ENCODE measurements at regions not wholly inside any gene's neighbourhood (a gene's known extent, or its start where the extent isn't known, plus 50 kb on each side); places are given as distances from the start of the nearest gene placed in this dataset.
"Not testable (repeated sequence)": the region's sequence is repeated elsewhere in the genome, so short reads cannot be mapped to it uniquely, and the experiment has no call there.

- TF ChIP-seq CTCF (IDR thresholded peaks at IDR 0.05) (no peak), POLR2A (IDR thresholded peaks at IDR 0.05) (no peak)
These were observed 226.6 kb upstream of the INTU start for GRCh38 chr4:127406187-127406586.

GRCh38 chr4:127407572-127407971 lies 225.2 kb upstream of the INTU start:
- DNase-seq, H3K36me3 ChIP-seq, H3K4me3 ChIP-seq, H3K4me1 ChIP-seq, H3K27ac ChIP-seq, H3K27me3 ChIP-seq, H3K9me3 ChIP-seq: not testable (repeated sequence)

More at GRCh38 chr4:127406187-127406586, 226.6 kb upstream of the INTU start:
- H3K27me3 ChIP-seq: no peaks in the 10 kb centered on the region
- no peaks in the 10 kb centered on the region for H3K36me3 ChIP-seq
- no peak overlapping the region for H3K4me3 ChIP-seq
- peaks cover 0 to 8% (median 0%) of the 10 kb centered on the region in 4 donors for H3K9me3 ChIP-seq
- no peaks in the 10 kb centered on the region for H3K4me1 ChIP-seq
- no peak overlapping the region for H3K27ac ChIP-seq
- no peak for DNase-seq

- DNase-seq: no peak
- TF ChIP-seq CTCF (IDR thresholded peaks at IDR 0.05) (no peak), POLR2A (IDR thresholded peaks at IDR 0.05) (no peak)
- H3K27me3 ChIP-seq: no peaks in the 10 kb centered on the region
- peaks cover 0 to 8% (median 0%) of the 10 kb centered on the region in 4 donors for H3K9me3 ChIP-seq
- no peaks in the 10 kb centered on the region for H3K36me3 ChIP-seq
- no peak overlapping the region for H3K27ac ChIP-seq
- H3K4me3 ChIP-seq: no peak overlapping the region
- H3K4me1 ChIP-seq: no peaks in the 10 kb centered on the region
These were observed 222.6 kb upstream of the INTU start for GRCh38 chr4:127410201-127410600.

GRCh38 chr4:127410644-127411043 lies 222.1 kb upstream of the INTU start:
- H3K4me1 ChIP-seq: no peaks in the 10 kb centered on the region
- TF ChIP-seq CTCF (IDR thresholded peaks at IDR 0.05): no peak
- no peak for TF ChIP-seq POLR2A (IDR thresholded peaks at IDR 0.05)
- H3K36me3 ChIP-seq: no peaks in the 10 kb centered on the region
- H3K9me3 ChIP-seq: peaks cover 0 to 8% (median 0%) of the 10 kb centered on the region in 4 donors
- H3K27ac ChIP-seq: no peak overlapping the region
- no peaks in the 10 kb centered on the region for H3K27me3 ChIP-seq
- no peak overlapping the region for H3K4me3 ChIP-seq
- DNase-seq: no peak

- TF ChIP-seq POLR2A (IDR thresholded peaks at IDR 0.05): no peak
- TF ChIP-seq CTCF (IDR thresholded peaks at IDR 0.05): no peak
- DNase-seq: no peak
These were observed 217.7 kb upstream of the INTU start for GRCh38 chr4:127414951-127415606.

GRCh38 chr4:127416115-127416514 lies 216.6 kb upstream of the INTU start:
- Histone ChIP-seq H3K9me3 (no peaks in the 10 kb centered on the region), H3K27me3 (no peaks in the 10 kb centered on the region), H3K4me1 (no peaks in the 10 kb centered on the region), H3K4me3 (no peak overlapping the region), H3K36me3 (no peaks in the 10 kb centered on the region), H3K27ac (no peak overlapping the region)
- no peak for DNase-seq
- no peak for TF ChIP-seq POLR2A (IDR thresholded peaks at IDR 0.05)
- no peak for TF ChIP-seq CTCF (IDR thresholded peaks at IDR 0.05)

More at GRCh38 chr4:127414951-127415606, 217.7 kb upstream of the INTU start:
- Histone ChIP-seq H3K27ac (no peak overlapping the region), H3K36me3 (no peaks in the 10 kb centered on the region), H3K9me3 (no peaks in the 10 kb centered on the region), H3K4me1 (no peaks in the 10 kb centered on the region), H3K27me3 (no peaks in the 10 kb centered on the region), H3K4me3 (no peak overlapping the region)

All from Peyer's patch (tissue), 4 donors.